ENCODE measurements at regions not wholly inside any gene's neighbourhood (a gene's known extent, or its start where the extent isn't known, plus 50 kb on each side); places are given as distances from the start of the nearest gene placed in this dataset.

- TF ChIP-seq POLR2A (IDR thresholded peaks at IDR 0.05) (no peak), CTCF (IDR thresholded peaks at IDR 0.05) (no peak)
Observed at GRCh38 chrX:9316096-9316495, 148.8 kb upstream of the TBL1X start.
